ENCODE measurements at regions not wholly inside any gene's neighbourhood (a gene's known extent, or its start where the extent isn't known, plus 50 kb on each side); places are given as distances from the start of the nearest gene placed in this dataset.

GRCh38 chr13:91172160-91172559 lies 175.3 kb upstream of the MIR17HG start:
- TF ChIP-seq, protein P1, sequence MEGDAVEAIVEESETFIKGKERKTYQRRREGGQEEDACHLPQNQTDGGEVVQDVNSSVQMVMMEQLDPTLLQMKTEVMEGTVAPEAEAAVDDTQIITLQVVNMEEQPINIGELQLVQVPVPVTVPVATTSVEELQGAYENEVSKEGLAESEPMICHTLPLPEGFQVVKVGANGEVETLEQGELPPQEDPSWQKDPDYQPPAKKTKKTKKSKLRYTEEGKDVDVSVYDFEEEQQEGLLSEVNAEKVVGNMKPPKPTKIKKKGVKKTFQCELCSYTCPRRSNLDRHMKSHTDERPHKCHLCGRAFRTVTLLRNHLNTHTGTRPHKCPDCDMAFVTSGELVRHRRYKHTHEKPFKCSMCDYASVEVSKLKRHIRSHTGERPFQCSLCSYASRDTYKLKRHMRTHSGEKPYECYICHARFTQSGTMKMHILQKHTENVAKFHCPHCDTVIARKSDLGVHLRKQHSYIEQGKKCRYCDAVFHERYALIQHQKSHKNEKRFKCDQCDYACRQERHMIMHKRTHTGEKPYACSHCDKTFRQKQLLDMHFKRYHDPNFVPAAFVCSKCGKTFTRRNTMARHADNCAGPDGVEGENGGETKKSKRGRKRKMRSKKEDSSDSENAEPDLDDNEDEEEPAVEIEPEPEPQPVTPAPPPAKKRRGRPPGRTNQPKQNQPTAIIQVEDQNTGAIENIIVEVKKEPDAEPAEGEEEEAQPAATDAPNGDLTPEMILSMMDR (IDR thresholded peaks at IDR 0.05), result no peak
- TF ChIP-seq POLR2A (IDR thresholded peaks at IDR 0.05), result no peak
